Left renal pelvis (tissue), 4 donors: ENCODE measurements at regions not wholly inside any gene's neighbourhood (a gene's known extent, or its start where the extent isn't known, plus 50 kb on each side); places are given as distances from the start of the nearest gene placed in this dataset.
"Not testable (repeated sequence)": the region's sequence is repeated elsewhere in the genome, so short reads cannot be mapped to it uniquely, and the experiment has no call there.

Experiments
- DNase-seq, 4 donors: peaks; one replicate each; pipeline ENCODE4 v3.0.0-alpha.2; 2013; ENCODE audit warnings: low read depth in 4 of 4, low spot score in 3 of 4

DNA sequence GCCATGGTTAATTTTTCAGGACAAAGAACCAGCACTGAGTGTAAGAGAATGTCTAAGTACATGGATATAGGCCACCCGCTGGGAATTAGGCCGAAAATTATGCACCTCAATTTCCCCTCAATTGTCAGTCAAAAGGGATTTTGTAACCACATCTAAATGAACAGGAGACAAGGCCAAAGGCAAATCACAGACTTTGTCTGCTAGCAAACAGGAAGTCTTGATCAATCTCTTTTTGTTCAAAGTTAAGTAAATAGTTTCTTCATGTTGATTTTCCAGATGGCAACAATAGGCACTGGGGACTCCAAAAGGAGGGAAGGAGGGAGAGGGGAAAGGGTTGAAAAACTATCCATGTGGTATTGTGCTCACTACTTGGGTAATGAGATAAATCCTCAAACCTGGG lies 276.0 kb downstream of the COG6 start:
- no peak for DNase-seq

DNA sequence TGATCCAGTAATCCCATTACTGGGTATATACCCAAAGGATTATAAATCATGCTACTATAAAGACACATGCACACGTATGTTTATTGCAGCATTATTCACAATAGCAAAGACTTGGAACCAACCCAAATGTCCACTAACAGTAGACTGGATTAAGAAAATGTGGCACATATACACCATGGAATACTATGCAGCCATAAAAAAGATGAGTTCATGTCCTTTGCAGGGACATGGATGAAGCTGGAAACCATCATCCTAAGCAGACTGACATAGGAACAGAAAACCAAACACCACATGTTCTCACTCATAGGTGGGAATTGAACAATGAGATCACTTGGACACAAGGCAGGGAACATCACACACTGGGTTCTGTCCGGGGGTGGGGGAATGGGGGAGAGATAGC lies 277.1 kb downstream of the COG6 start:
- DNase-seq, result not testable (repeated sequence)

DNA sequence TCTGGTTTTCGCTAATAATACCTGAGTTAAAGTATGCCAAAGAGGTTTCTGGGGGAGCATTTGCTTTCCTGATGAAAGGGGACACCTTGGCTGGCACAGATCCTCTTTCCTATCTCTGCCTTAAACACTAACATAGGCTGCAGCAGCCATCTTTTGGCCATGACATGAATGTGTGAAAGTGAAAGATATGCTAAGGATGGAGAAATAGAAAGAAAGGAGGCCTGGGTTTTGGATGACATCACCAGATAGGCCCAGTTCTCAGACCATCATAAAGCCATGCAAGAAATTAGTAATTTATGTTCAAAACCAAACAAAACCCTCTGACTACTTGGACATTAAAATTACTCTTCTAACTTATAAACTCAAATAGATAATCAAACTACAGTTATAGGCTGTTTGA lies 279.7 kb downstream of the COG6 start:
- no peak for DNase-seq

DNA sequence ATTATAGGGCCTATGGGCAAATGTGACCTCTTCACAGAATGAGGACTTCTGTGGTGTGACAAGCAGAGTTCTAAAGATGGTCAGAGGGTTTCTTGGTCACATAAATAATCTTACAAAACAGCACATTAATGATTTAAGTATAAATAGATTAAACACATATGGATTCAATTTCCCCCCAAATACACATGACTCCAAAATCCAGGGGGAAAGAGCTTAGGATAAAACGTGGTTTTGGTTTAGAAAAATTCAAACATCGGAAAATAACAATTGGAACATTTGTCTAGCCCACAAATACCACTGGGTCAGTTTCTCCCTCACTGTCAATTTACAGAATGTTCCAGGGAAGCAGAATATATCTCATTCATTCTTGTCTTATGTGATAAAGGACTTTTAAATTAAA lies 283.1 kb downstream of the COG6 start:
- DNase-seq, result no peak

DNA sequence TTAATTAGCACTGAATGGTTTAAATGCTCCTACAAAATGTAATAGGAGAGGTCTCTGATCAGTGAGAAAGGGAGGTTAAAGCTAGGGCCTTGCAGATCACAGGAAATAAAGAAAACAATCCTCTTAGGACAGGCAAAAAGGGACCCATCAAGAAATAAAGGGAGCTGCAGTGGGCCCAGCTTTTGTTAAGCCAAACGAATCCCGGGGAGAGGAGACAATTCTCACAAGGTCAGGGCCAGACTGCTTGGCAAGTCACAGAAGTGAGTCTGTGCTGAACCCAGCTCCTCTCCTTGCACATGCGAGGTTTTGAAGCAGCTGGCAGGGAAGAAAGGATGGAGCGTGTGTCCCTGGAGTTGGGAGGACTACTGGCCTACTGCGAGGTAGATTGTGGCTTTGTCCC lies 285.8 kb downstream of the COG6 start:
- DNase-seq, result no peak

DNA sequence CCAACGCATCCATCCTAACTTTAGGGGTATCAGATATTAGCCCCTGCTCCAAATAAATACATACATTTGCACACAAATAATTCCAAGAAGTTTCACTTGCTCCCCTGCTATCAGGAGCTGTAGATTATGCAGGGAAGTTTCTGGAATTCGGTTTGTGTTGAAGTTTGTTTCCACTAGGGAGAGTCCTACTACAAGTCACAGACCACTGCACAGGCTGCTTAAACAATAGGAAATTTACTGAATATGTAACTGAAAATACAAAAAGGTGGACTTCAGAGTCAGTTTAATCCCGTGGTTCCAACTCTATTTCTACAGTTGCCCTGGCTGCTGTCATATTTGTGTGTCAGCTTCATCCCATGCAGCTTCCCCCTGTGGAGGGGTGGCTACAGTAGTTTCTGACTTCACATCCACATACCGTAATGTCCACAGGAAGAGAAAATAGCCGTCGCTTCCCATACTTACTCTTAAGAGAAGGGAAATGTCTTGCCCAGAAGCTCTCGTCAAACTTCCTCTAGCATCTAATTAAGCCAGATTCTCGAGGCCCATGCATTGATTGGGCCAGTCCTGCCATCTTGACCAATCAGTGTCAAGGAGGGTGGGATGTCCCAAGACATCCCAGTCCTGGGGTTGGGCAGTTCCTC lies 286.6 kb downstream of the COG6 start:
- no peak for DNase-seq

DNA sequence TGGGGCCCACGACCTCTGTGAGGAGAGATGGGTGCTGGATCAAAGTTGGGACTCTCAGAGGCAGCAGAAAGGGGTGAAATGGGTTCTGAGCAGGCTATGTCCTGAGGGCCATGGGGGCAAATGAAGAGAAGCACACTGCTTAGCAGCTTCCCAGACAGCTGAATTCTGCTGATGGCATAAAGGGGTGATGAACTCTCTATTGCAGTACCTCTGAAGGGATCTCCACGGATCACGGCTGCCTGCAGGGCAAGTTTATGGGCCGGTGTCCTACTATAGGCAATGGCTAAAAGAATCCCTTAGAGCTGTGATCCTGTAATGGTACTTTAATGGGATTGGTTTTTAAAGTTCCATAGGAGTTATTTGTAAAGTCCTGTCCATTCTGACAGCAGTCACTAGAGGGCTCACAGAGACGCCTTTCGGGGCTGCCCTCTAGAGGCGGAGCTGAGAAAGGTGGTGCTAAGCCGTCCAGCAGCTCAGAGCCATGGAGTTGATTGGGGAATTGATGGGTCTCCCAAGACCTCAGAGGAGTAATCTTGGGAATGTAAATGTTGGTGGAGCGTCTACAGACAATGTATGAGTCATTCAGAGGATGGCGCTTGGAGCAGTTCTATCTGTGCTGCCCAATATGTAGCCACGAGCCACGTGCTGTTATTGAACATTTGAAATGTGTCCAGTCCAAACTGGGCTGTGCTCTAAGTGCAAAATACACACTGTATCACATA lies 287.3 kb downstream of the COG6 start:
- peak in 1 of 4 donors; percentile 10 for DNase-seq

DNA sequence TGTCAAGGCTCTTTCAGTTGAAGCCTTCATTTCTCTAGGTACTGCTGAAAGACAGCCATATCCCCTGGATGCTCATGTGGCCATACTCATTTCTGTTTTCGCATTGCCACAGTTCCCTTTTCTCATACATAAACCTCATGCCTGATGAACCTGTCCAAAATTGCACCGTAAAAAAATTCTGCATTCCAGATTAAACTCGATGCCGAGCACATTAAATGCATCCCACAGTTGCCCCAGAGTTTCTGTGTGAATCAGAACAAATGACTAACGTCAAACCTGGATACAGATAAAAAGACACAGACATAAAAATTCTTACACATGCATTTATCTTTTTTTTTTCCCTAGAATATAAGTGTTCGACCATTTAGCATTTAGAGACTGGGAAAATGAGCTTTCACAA lies 288.2 kb downstream of the COG6 start:
- no peak for DNase-seq

DNA sequence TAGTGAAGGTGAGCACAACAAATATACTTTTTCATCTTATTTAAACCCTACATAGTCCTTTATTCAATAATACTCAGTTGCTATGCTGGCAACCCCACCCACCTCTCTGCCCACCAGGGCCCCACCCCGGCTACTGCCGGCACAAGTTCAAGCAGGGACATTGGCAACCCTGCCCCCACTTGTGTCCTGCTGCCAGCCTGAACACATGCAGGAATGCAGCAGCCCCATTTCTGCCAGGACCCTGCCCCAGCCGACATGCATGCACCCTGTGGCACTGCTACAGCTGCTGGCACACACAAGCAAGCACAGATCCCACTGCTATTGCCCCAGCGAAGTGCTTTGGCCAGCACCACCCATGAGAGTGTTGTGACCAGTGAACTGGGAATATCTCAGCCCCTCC lies 289.8 kb downstream of the COG6 start:
- DNase-seq, result no peak

DNA sequence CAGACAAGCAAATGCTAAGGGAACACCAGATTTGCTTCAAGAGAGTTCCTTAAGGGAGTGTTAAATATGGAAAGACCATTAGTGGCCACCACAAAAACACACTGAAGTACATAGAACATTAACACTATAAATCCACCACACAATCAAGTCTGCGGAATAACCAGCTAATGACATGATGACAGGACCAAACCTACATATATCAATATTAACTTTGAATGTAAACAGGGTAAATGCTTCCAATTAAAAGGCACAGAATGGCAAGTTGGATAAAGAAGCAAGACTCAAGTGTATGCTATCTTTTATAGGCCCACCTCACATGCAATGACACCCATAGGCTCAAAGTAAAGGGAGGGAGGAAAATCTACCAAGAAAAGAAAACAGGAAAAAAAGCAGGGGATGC lies 291.3 kb downstream of the COG6 start:
- DNase-seq, result no peak

DNA sequence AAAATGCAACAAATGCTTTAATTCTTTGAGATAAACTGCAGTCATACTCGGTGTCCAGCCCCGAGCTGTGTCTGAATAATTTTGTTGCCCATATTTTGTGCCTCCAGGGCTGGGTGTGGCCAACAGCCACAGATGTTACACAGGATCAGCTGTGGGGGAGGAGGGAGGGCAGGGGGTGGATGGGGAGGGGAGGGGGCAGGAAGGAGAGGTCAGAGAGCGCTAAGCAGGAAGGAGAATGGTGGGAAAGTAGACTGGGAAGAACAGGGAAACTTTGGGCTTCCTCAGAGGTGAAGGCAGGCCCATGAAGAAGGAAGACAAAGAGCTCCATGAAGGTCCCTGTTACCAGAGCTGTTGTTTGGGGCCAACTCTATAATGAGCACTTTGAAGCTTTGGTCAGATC lies 295.8 kb downstream of the COG6 start:
- DNase-seq, result no peak

DNA sequence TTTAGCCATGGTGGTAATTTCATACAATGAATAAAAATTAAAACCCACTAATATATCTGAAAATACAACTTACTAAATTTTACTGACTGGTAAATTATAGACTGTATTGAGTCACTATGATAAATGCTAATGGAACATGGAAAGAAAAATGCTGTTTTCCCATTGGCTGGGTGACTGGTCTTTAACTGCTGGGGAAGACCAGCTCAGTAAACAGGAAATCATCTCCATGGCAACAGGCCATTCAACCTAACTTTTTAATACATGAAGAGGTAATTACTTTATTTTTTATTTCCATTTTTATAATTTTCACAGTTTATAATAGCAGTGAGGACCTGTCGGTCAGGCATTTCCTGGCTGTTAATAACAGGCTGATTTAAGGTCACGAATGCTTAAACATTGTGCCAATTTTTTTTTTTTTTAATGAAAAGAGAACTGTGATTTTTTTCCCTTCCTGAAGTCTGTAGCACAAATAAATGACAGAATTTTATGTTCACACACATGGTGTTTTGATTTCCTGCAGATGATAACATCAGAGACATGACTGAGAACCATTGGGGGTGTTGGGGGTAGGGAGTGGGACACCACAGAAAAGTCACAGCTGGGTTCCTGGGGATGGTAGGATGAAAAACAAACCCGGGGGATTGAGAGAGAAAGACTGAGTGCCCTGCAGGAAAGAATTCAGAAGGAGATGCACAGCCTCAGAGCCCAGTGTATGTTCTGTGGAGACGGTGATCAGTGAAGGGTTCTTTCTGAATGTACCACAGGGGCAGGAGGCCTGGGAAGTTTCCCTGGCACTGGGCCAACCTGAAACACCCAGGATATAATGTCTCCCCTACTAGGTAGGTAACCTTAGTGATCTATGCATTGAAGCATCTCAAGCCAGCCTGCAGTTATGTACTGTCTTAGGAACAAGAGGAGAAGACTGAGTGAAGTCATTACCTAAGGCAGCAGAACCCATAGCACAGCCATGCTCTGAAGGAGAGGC lies 297.1 kb downstream of the COG6 start:
- DNase-seq, result peak; percentile 28 to 61 (median 48)

DNA sequence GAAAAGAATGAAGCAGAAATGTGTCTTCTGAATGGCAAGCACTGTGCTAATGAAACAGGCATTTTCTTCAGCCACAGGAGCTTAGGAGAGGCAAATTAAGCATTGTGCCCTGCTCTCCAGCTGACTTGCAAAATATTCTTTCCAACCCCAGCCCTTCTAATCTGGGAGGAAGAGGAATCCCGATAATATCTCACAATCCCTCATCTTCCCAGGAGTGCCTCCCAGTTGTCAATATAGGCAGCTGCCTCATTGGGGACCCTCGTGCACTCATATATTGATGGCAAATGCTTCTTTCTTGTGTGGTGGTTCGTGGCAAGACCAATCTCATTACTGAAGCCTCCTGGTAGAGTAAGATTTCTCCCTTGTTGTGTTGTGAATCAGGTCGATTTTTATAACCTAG lies 299.0 kb downstream of the COG6 start:
- no peak for DNase-seq

DNA sequence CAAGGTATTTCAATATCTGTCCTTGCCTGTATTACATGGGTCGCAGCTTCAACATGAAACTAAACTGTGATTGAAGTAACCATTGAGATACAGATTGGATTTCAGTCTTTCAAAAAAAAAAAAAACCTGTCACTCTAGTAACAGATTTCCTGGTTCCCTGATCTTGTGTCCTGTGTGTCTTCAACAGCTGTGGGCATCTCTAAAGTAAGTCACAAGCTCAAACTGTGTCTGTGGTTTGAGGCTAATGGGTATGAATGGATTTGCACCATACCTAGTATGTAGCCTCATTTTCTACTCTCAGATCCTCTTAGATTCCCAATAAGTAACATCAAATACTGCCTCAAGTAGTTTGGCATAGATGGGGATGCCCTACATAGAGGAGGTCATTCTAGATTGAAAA lies 300.1 kb downstream of the COG6 start:
- DNase-seq, result no peak

DNA sequence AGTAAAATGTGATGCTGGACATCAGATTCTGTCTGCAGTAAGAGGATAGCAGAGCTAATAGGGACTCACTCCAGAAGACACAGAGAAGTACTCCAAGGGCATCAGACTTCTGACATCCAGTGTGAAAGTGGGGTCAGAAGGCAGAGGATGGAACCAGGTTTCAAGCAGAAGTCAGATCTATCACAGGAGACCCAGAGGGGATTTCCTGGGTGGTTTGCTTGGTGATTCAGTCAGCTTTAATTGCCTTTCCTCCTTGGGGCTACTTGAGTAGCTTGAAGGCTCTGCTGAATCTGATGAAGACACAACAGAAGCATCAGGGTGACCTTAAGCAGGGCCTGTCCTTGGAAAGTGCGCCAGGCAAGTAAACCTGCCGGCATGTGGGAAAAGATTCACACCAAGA lies 300.6 kb downstream of the COG6 start:
- no peak for DNase-seq

DNA sequence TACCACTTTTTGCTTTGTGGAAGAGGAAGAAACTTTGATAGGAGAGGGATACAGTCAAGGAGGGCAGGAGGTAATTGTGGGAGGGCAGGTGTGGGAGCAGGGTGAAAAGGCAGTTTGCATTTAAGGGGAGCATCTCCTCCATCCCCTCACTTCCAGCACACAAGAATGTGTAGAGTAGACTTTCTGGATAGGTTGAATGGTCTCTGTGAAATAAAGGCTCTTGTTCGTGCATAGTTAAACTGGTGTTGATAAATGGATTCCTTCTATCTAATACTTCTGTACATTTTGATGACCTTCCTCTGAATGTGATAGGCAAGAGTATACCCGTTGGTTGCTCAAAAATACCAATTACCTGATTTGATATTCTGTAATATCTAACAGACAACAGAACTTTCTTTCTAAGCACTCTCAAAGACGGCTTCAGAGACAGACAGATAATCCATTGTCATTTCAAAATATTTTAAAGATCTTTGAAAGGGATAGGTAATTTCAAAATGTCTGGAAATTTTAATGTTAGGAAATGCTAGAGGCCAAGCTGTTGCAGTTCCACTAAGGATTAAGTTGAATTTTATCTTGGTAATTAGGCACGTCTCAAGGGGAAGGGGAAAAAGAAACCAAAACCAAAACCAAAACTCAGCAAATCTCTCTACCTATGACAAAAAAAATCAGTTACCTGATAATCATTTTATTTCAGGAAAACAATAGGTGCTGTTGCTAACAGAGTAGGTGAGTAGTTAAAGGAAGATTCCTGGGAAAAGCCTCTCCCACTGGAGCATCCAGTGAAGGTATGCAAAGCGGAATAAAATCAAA lies 302.6 kb downstream of the COG6 start:
- DNase-seq, result no peak

DNA sequence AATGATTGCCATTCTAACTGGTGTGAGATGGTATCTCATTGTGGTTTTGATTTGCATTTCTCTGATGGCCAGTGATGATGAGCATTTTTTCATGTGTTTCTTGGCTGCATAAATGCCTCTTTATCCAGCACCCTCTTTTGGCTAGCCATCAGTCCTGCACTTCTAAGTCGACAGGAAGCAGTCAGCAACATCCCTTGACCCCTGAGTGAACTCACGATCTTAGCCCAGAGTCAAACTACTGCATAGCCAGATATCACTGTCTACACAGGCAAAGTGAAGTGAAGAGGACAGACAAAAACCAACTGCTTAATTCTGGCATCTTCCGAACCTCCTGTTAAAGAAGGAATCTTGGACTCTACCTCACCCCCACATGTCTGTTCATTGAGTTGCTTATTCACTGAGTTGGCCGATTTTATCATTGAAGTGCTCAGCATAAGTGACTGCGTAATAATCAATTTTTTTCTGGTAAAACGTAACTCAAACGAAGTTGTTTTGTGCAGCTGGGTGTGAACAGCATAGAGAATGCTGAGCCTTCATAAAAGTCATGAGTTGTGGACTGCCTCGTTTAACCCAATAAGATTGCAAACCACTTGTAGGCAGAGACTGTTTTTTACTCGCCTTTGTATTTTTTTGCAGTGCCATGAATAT lies 304.2 kb downstream of the COG6 start:
- no peak for DNase-seq

DNA sequence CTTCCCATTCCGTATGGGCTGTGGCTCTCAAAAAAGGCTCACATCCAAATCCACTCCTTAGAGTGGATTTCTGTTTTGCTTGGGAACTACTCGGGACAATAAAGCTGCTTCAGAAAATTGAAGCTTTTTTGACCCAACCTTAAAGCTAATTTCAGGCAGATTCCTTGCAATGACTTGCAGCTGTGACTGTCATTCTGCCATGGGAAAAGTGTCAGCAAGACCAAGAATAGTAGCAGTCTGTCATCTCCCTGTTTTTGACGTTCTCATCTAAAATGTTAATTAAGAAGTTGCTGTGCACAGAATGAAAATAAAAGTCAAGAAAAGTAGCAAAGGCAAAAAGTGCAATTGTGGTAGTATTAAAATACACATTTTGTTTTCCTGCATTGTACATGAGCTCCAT lies 304.7 kb downstream of the COG6 start:
- DNase-seq, result no peak

DNA sequence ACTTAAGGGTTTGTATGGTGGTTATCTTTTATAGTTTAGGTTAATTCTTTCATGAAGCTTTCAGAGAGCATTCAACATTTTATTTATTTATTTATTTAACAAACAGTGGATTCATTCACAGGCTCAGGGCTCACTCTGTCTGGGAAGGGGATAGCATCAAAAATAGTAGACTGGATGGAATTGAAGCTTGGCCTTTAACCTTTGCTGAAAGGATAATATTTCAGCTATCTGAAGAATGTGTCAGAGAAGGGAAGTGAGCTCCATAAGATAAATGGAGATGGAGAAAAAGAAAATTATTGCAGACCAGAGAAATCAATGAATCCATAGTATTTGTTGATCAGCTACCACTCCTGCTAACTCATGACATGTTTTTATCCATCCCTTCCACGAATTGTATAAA lies 305.6 kb downstream of the COG6 start:
- DNase-seq, result no peak

DNA sequence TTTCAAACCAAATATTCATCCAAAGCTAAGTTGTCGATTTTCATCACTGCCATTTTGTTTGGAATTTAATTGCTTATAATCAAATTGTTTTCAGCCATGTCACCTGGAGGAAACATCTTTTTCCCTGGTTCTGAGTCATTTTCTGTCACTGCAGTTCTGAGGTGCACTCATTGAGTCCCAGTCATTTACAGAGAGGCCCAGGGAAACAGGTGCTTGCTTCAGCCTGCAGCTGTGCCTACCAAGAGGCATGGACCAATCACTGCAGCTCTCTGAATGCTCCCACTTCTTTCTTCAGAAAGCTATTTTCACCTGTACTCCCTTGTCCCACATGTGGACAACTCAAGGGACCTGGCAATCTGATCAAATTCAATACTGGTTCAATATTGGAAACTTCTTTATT lies 308.1 kb downstream of the COG6 start:
- no peak for DNase-seq
